GM21529 (cell line): ENCODE measurements at regions not wholly inside any gene's neighbourhood (a gene's known extent, or its start where the extent isn't known, plus 50 kb on each side); places are given as distances from the start of the nearest gene placed in this dataset.

Source experiments
- ATAC-seq: cut with Tn5 transposase; IDR thresholded peaks from one replicate; pipeline ENCODE4 v1.9.1; 2021; ENCODE audit not compliant: unreplicated experiment

DNA sequence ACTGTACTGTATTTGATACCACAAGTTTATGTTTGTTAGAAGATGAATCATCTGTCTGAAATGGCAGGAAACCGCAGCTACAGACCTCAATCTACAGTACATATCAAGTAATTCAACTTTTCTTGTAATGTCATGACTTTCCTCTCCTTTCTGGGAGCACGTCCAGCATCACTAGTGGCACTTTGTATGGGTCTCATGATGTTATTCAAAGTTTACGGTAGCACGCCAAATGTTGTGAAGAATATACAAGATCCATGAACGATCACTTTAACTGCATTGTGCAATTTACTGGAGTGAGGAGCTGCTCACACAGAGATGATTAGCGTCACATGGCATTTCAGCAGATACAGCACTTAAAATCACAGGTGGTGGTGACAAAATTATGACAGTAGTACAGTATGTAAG is 257.8 kb upstream of the GNAI1 start:
- ATAC-seq, result no peak

- no peak for ATAC-seq
Measured at GRCh38 chr7:79874797-79875196, 259.8 kb upstream of the GNAI1 start.

GRCh38 chr7:79872176-79872575 is 262.5 kb upstream of the GNAI1 start:
- ATAC-seq, result no peak

DNA sequence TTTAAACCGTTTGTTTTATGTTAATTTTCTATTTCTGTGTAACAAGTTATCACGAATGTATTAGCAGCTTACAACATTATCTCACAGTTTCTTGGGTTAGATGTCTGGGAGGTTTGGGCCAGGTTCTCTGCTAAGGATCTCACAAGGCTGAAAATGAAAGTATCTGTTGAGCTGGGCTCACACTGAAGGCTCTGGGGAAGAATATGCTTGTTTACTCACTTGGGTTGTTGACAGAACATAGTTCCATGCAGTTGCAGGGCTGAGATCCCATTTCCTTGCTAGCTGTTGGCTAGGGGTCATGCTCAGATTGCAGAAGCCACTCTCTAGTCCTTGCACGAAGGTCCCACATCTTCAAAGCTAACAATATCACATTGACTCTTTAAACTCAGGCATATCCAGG is 266.6 kb upstream of the GNAI1 start:
- no peak for ATAC-seq

DNA sequence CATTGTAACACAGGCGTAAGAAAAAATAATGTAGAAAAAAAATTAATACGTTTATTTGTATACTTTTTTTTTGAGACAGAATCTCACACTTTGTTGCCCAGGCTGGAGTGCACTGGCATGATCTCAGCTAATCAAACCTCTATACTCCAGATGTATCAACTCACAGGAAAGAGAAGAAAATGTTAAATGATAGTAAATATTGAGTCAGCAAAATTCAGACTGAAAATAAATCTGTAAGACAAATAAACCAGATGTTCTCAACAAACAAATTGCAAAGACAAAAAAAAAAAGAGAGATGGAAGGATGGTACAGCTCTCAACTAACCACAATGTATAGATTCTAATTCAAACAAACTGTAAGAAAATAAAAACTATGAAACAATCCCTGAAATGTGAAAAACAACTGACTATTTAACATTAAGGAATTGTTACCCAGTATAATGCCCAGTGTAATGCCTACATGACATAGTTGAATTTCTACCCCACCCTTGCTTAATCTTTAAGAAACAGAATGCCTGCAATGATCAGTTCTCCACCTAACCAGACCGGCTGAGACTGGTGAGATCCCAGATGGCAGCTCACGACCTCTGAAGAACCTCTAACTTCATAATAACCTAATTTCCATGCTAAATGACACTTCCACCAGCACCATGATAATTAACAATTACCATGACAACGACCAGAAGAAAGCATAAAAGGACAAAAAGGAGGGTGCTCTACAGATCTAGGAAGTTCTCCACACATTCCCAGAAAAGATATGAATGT is 272.0 kb upstream of the GNAI1 start:
- no peak for ATAC-seq

DNA sequence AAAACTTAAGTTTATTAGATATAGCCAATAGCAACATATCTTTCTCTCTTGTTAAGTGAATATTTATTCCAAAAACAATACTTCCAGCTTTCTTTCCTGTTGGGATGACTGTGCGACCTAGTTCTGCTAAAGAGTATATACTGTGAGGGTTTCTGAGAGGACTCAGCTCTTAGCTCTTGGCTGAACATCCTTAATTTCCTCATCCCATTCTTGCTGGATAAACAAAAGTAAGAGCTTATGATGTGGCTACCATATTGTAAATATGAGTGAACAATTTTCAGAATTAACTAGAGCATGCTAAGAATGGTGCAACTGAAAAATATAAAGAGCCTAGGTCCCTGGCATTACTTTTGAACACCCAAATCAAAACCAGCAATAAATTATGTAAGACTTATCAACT is 279.5 kb upstream of the GNAI1 start:
- ATAC-seq, result no peak

DNA sequence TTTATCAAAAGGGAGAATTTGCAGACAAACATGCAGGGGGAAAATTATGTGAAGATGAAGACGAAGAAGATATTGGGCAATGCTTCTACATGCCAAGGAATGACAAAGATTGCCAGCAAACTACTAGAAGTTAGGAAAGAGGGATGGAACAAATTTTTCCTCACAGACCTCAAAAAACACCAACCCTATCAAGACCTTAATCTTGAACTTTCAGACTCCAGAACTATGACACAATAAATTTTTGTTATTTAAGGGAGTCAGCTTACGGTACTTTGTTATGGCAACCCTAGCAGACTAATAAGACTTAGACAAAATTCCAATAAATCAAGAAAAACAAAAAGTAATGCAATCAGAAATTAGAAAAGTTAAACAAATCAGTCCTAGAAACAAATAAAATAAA is 280.0 kb upstream of the GNAI1 start:
- ATAC-seq, result no peak

- ATAC-seq, result no peak
Measured at GRCh38 chr7:79837915-79838314, 296.7 kb upstream of the GNAI1 start.

DNA sequence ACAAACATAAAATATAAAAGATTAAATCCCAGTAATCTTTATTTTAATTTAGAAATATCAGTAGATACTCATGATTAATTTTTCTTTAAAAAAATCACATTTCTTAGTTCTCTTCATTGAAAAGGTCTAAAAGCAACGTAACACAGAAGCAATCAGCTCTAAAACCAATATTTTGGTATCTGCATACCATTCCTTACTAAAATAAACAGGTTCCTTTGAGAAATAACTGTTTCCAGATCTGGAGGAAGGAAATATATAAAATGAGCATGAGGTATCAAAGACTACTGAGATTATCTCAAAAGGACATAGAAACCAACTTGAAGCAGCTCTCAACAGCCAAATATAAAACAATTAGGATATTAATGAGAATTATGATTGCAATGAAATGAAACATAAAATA is 301.0 kb upstream of the GNAI1 start:
- ATAC-seq, result no peak

- no peak for ATAC-seq
Measured at GRCh38 chr7:79828866-79829265, 305.8 kb upstream of the GNAI1 start.

DNA sequence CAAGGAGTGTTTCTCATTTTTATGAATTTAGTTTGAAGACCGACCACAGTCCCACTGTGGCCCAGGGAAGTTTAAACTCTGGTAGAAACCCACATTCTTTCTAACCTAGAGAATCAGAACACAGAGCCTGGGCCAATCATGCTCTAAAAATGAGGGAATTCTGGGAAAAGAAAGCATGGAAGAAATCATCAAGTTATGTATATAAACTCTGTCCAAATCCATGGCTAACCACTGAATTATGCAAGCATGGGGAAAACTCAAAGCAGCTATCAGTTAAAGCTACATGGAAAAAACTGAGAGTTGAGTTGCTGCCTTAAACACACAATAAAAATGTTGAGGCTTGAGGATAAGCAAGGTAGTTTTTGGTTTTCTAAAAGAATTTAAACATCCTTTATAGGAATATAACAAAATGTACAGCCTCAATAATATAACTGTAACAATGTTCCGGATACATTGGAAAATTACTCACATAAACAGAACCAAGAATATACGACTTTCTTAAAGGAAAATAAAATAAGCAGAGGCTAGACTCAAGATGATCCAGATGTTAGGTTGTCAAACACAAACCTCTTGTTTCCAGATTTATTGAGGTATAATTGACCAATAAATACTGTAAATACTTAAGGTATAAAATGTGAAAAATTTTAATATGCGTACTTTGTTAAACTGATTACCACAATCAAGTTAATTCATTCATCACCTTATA is 311.2 kb upstream of the GNAI1 start:
- ATAC-seq, result no peak

DNA sequence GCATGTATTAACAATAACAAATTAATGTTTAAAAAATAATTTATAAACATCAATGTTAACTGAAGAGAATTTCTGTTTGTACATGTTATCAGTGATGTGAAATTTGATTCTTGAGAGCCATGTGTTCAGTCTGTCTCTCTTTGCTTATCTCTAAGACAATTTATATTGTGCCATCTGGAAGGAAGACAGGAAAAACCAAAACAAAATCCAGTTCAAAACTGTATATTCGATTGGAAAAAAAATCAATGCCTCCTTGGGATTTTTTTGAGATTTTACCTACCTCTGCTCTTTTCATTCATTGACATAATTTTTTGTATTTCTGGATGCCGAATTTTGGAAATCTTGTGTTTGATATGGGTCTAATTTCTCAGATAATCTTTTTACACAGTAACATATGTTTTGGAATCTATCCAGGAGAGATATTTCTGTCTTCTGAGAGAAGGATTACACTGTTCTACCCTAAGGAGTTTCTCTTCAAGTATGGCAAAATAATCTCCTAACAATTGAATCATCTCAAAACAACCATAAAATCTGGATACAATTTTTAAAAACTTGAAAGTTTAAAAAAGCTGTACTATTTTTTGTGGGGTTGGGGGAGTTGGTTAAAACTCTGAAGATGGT is 311.9 kb upstream of the GNAI1 start:
- ATAC-seq, result no peak

GRCh38 chr7:79820387-79820786 is 314.2 kb upstream of the GNAI1 start:
- ATAC-seq, result no peak

- ATAC-seq, result no peak
Measured at GRCh38 chr7:79810916-79811315, 323.7 kb upstream of the GNAI1 start.

DNA sequence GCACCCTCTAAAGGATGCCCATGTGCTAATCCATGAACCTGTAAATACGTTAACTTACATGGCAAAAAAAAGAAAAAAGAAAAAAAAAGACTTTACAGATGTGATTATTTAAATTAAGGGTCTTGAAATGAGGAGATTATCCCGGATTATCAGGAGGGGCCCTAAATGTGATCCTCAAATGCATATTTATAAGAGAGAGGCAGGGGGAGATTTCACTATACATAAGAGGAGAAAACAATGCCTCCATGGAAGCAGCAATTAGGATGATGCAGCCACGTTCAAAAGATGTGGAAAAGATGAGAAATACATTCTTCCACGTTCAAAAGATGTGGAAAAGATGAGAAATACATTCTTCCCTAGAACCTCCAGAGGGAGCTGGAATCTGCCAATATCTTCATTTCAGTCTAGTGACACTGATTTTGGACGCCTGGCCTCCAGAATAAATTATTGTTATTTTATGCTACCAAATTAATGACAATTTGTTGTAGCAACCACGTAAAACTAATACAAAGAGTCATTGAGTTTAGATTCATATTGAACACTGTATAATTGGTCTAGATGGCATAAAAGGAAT is 328.4 kb upstream of the GNAI1 start:
- ATAC-seq, result no peak

- ATAC-seq, result no peak
Measured at GRCh38 chr7:79790656-79791262, 337.3 kb upstream of the MAGI2 start.

GRCh38 chr7:79789584-79790345 is 336.3 kb upstream of the MAGI2 start:
- no peak for ATAC-seq

GRCh38 chr7:79787623-79788022 is 334.2 kb upstream of the MAGI2 start:
- no peak for ATAC-seq

DNA sequence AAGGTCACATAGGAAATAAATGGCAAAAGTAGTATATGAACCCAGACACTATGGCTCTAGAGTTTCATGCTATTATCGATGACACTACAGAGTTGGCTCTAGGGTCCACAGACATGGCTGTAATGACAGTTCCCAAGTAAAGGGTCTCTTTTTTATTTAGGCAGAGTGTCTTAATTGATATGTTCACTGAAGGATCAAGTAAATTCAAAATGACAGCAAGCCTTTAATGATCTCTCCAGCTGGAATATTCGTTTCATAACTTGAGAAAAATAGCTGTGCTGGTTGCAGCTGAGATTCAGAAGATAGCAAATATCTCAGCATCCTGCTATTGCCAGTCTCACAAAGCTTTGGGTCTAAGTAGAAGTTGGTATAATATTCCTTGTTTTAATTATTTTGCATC is 333.6 kb upstream of the MAGI2 start:
- ATAC-seq, result no peak

- ATAC-seq, result no peak
Measured at GRCh38 chr7:79786187-79786586, 332.7 kb upstream of the MAGI2 start.

GRCh38 chr7:79785556-79785955 is 332.1 kb upstream of the MAGI2 start:
- no peak for ATAC-seq
